NB4 (cell line): ENCODE measurements at regions not wholly inside any gene's neighbourhood (a gene's known extent, or its start where the extent isn't known, plus 50 kb on each side); places are given as distances from the start of the nearest gene placed in this dataset.

Experiments
- DNase-seq: peaks from one replicate; pipeline ENCODE4 v3.0.0; 2010; ENCODE audit warnings: low read depth
- H3K4me3 ChIP-seq: one replicate; pipeline ENCODE4 v1.5.1; 2011; ENCODE audit warnings: mild to moderate bottlenecking, low read depth, low read length, moderate library complexity
- CTCF ChIP-seq: IDR thresholded peaks from one replicate; pipeline ENCODE4 v1.5.1; 2012; ENCODE audit warnings: low read depth, low read length
- MAX ChIP-seq: IDR thresholded peaks from 2 replicates; pipeline ENCODE4 v1.6.1; 2011; ENCODE audit warnings: low read depth, low read length
- MYC ChIP-seq: IDR thresholded peaks from 2 replicates; pipeline ENCODE4 v1.6.1; 2011; ENCODE audit warnings: low read depth, low read length
- POLR2A ChIP-seq: IDR thresholded peaks from 2 replicates; pipeline ENCODE4 v1.6.1; 2011; ENCODE audit warnings: mild to moderate bottlenecking; ENCODE audit not compliant: insufficient read length; ENCODE audit errors: extremely low read depth

- H3K4me3 ChIP-seq = no peak overlapping the region
- no peak for DNase-seq
- TF ChIP-seq POLR2A (no peak), MYC (no peak), CTCF (no peak), MAX (no peak)
These were observed 83.9 kb downstream of the BARX1 start for GRCh38 chr9:93871286-93871685.

GRCh38 chr9:93869863-93870262 lies 85.3 kb downstream of the BARX1 start:
- TF ChIP-seq POLR2A (no peak), CTCF (no peak), MAX (no peak), MYC (no peak)
- DNase-seq = no peak
- no peak overlapping the region for H3K4me3 ChIP-seq

GRCh38 chr9:93869088-93869487 lies 86.1 kb downstream of the BARX1 start:
- TF ChIP-seq MAX = no peak
- TF ChIP-seq POLR2A = no peak
- H3K4me3 ChIP-seq = no peak overlapping the region
- no peak for DNase-seq

GRCh38 chr9:93865716-93866115 lies 89.4 kb downstream of the BARX1 start:
- TF ChIP-seq POLR2A (no peak), MYC (no peak), MAX (no peak), CTCF (no peak)
- DNase-seq = no peak
- no peak overlapping the region for H3K4me3 ChIP-seq

- H3K4me3 ChIP-seq = no peak overlapping the region
- no peak for DNase-seq
- TF ChIP-seq POLR2A (no peak), MAX (no peak), MYC (no peak), CTCF (no peak)
These were observed 89.9 kb downstream of the BARX1 start for GRCh38 chr9:93865245-93865644.

- no peak overlapping the region for H3K4me3 ChIP-seq
- DNase-seq = no peak
- TF ChIP-seq MYC = no peak
- no peak for TF ChIP-seq CTCF
- no peak for TF ChIP-seq POLR2A
- TF ChIP-seq MAX = no peak
These were observed 90.3 kb downstream of the BARX1 start for GRCh38 chr9:93864840-93865239.
